ENCODE measurements at regions not wholly inside any gene's neighbourhood (a gene's known extent, or its start where the extent isn't known, plus 50 kb on each side); places are given as distances from the start of the nearest gene placed in this dataset.
"Not testable (repeated sequence)": the region's sequence is repeated elsewhere in the genome, so short reads cannot be mapped to it uniquely, and the experiment has no call there.

GRCh38 chr5:120351071-120351470, 113.0 kb upstream of the PRR16 start:
- H3K36me3 ChIP-seq (ENCODE audit: control insufficient read depth, insufficient read depth, low read length); H2AFZ ChIP-seq (ENCODE audit: low read depth, low read length); H3K4me1 ChIP-seq (replicated peaks in 1 of 2; ENCODE audit: control insufficient read depth in 2 of 2, insufficient read depth in 2 of 2, low read length in 2 of 2); DNase-seq (ENCODE audit: extremely low read depth in 1 of 4, low spot score in 3 of 4); H3K9ac ChIP-seq (ENCODE audit: insufficient read depth in 1 of 2, low read depth in 2 of 2, low read length in 2 of 2); H4K20me1 ChIP-seq (replicated peaks; ENCODE audit: control insufficient read depth, insufficient read depth, low read length); CTCF ChIA-PET (ENCODE audit: low intra/inter-chr PET ratio); H3K27me3 ChIP-seq (ENCODE audit: control insufficient read depth in 2 of 2, insufficient read depth in 2 of 2, low read length in 2 of 2); H3K27ac ChIP-seq (ENCODE audit: extremely low read depth, low read depth, low read length); H3K79me2 ChIP-seq (ENCODE audit: control insufficient read depth, insufficient read depth, low read length); in situ Hi-C loops (cut with MboI); FAIRE-seq; ATAC-seq; BruUV-seq (replicated peaks); H3K9me3 ChIP-seq (replicated peaks; ENCODE audit: control insufficient read depth, insufficient read depth, low read depth, low read length); H3K4me2 ChIP-seq (ENCODE audit: insufficient read depth, low read length); H3K9me1 ChIP-seq (ENCODE audit: control insufficient read depth, insufficient read depth, low read length); H3K4me3 ChIP-seq; intact Hi-C loops (cut with micrococcal nuclease); POLR2A ChIA-PET: not testable (repeated sequence)
- 14% methylated on average over 5 of the region's 5 CpGs for WGBS (ENCODE audit: insufficient coverage, low coverage, missing lambda C conversion rate)
- TF ChIP-seq CBX5 (IDR thresholded peaks at IDR 0.05; ENCODE audit: borderline replicate concordance, low read depth) = peak; percentile 68; the same call in 1 of the 2 replicates

GRCh38 chr5:120354126-120354525, 110.0 kb upstream of the PRR16 start:
- H3K9me3 ChIP-seq (replicated peaks; ENCODE audit: control insufficient read depth, insufficient read depth, low read depth, low read length) = no peaks in the 10 kb centered on the region; the same call in 1 of the 2 replicates
- H4K20me1 ChIP-seq (replicated peaks; ENCODE audit: control insufficient read depth, insufficient read depth, low read length) = no peaks in the 10 kb centered on the region
- no peaks in the 10 kb centered on the region for H3K4me1 ChIP-seq (replicated peaks in 1 of 2; ENCODE audit: control insufficient read depth in 2 of 2, insufficient read depth in 2 of 2, low read length in 2 of 2)
- H3K36me3 ChIP-seq (ENCODE audit: control insufficient read depth, insufficient read depth, low read length) = no peaks in the 10 kb centered on the region
- no peak overlapping the region for H3K27ac ChIP-seq (ENCODE audit: extremely low read depth, low read depth, low read length)
- FAIRE-seq (no peak), ATAC-seq (no peak), DNase-seq (ENCODE audit: extremely low read depth in 1 of 4, low spot score in 3 of 4) (no peak)
- WGBS (ENCODE audit: insufficient coverage, low coverage, missing lambda C conversion rate) = 21% methylated on average over 2 of the region's 2 CpGs
- H3K79me2 ChIP-seq (ENCODE audit: control insufficient read depth, insufficient read depth, low read length) = no peaks in the 10 kb centered on the region
- intact Hi-C loops (cut with micrococcal nuclease) = no loop called here
- H3K27me3 ChIP-seq (ENCODE audit: control insufficient read depth in 2 of 2, insufficient read depth in 2 of 2, low read length in 2 of 2) = no peaks in the 10 kb centered on the region
- no peak overlapping the region for H3K4me3 ChIP-seq
- no peaks in the 10 kb centered on the region for H3K9me1 ChIP-seq (ENCODE audit: control insufficient read depth, insufficient read depth, low read length)
- 0 out of 2 replicates have a peak overlapping the region, but pooled peaks have one; percentile 2 for H2AFZ ChIP-seq (ENCODE audit: low read depth, low read length)
- in situ Hi-C loops (cut with MboI) = no loop called here
- H3K9ac ChIP-seq (ENCODE audit: insufficient read depth in 1 of 2, low read depth in 2 of 2, low read length in 2 of 2) = no peak overlapping the region
- TF ChIP-seq MNT (conservative IDR thresholded peaks at IDR 0.05) (no peak), ZNF134 (CRISPR knock-in tag; conservative IDR thresholded peaks at IDR 0.05) (no peak), MEF2A (IDR thresholded peaks at IDR 0.05; ENCODE audit: control insufficient read depth, low read depth, low read length) (no peak), PATZ1 (CRISPR knock-in tag; IDR thresholded peaks at IDR 0.05; ENCODE audit: borderline replicate concordance) (no peak), ZNF740 (CRISPR knock-in tag; IDR thresholded peaks at IDR 0.05) (no peak), ZNF740 (tag; IDR thresholded peaks at IDR 0.05) (no peak), RFX7 (CRISPR knock-in tag; IDR thresholded peaks at IDR 0.05) (no peak), ESRRB (CRISPR knock-in tag; IDR thresholded peaks at IDR 0.05; ENCODE audit: borderline replicate concordance) (no peak), ZC3H11A (IDR thresholded peaks at IDR 0.05; ENCODE audit: low read depth, low read length) (no peak), HBP1 (CRISPR knock-in tag; IDR thresholded peaks at IDR 0.05) (no peak)
- BruUV-seq (replicated peaks) = no TSS peak
- CTCF ChIA-PET (ENCODE audit: low intra/inter-chr PET ratio) = no interaction called here
- no peak overlapping the region for H3K4me2 ChIP-seq (ENCODE audit: insufficient read depth, low read length)
- POLR2A ChIA-PET = no interaction called here

Data from K562 (cell line).